Suprapubic skin (tissue), 4 donors: ENCODE measurements at regions not wholly inside any gene's neighbourhood (a gene's known extent, or its start where the extent isn't known, plus 50 kb on each side); places are given as distances from the start of the nearest gene placed in this dataset.

Experiments
- EP300 ChIP-seq: sonication (generic); formaldehyde crosslinking; IDR thresholded peaks from one replicate; pipeline ENCODE4 v1.6.1; 2017; ENCODE audit warnings: antibody characterized with exemption
- POLR2A ChIP-seq, 2 donors: fragments of 450-650 bp; IDR thresholded peaks; one replicate each; pipeline ENCODE4 v1.6.1; 2017; ENCODE audit warnings: antibody characterized with exemption in 2 of 2, mild to moderate bottlenecking in 2 of 2, moderate library complexity in 2 of 2
- POLR2AphosphoS5 ChIP-seq, 3 donors: sonication (generic); formaldehyde crosslinking; IDR thresholded peaks; one replicate each; pipeline ENCODE4 v1.6.1; 2017; ENCODE audit warnings: antibody characterized with exemption in 3 of 3
- TF ChIP-seq, protein P1 (sequence below), 2 donors: fragments of 200-600 bp in 1 of 2; fragments of 450-650 bp in 1 of 2; sonication (generic) in 1 of 2; IDR thresholded peaks; one replicate each; pipeline ENCODE4 v1.5.1; 2016 to 2019; ENCODE audit warnings: antibody characterized with exemption in 2 of 2, mild to moderate bottlenecking in 1 of 2, moderate library complexity in 1 of 2

DNA sequence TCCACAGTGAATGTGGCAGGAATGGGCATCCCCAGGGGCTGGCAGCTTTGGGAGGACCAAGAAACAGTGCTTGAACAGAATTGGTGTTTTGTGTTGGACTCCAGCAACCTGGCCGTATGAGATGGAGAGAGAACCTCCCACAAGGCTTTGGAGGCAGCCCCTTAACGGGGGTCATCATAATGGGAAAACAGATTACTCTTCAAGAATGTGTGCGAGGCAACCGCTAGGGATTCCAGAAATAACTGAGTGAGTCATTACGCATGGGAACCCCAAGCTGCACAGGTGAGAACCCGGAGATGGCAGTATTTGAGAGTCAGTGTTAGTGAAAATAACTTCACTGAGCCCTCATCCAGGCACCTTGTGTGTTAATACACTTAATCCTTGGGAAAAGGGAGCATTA, 567.8 kb upstream of the TBX3 start:
- TF ChIP-seq, protein P1, sequence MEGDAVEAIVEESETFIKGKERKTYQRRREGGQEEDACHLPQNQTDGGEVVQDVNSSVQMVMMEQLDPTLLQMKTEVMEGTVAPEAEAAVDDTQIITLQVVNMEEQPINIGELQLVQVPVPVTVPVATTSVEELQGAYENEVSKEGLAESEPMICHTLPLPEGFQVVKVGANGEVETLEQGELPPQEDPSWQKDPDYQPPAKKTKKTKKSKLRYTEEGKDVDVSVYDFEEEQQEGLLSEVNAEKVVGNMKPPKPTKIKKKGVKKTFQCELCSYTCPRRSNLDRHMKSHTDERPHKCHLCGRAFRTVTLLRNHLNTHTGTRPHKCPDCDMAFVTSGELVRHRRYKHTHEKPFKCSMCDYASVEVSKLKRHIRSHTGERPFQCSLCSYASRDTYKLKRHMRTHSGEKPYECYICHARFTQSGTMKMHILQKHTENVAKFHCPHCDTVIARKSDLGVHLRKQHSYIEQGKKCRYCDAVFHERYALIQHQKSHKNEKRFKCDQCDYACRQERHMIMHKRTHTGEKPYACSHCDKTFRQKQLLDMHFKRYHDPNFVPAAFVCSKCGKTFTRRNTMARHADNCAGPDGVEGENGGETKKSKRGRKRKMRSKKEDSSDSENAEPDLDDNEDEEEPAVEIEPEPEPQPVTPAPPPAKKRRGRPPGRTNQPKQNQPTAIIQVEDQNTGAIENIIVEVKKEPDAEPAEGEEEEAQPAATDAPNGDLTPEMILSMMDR (IDR thresholded peaks at IDR 0.05) = no peak
- no peak for TF ChIP-seq EP300
- no peak for TF ChIP-seq POLR2A (IDR thresholded peaks at IDR 0.05)
- no peak for TF ChIP-seq POLR2AphosphoS5 (IDR thresholded peaks at IDR 0.05)
